GM18507 (cell line): ENCODE measurements at regions not wholly inside any gene's neighbourhood (a gene's known extent, or its start where the extent isn't known, plus 50 kb on each side); places are given as distances from the start of the nearest gene placed in this dataset.

Experiments
- DNase-seq: peaks from one replicate; pipeline ENCODE4 v3.0.0; 2011; ENCODE audit warnings: low read depth; ENCODE audit not compliant: insufficient read length; ENCODE audit errors: extremely low spot score
- FAIRE-seq: peaks from 2 replicates; lab custom pipeline; 2011; peaks lifted over from hg19 to GRCh38; lab: Jason Lieb, UNC

GRCh38 chr9:135247227-135247930 is 159.9 kb downstream of the OLFM1 start:
- DNase-seq (no peak), FAIRE-seq (no peak)

GRCh38 chr9:135248111-135248510 is 160.6 kb downstream of the OLFM1 start:
- FAIRE-seq, result no peak
- DNase-seq, result no peak

- FAIRE-seq, result no peak
- DNase-seq, result no peak
These were observed 161.3 kb downstream of the OLFM1 start for GRCh38 chr9:135248721-135249120.

GRCh38 chr9:135249191-135249590 is 161.7 kb downstream of the OLFM1 start:
- FAIRE-seq (no peak), DNase-seq (no peak)

GRCh38 chr9:135249711-135250110 is 162.2 kb downstream of the OLFM1 start:
- DNase-seq, result no peak
- no peak for FAIRE-seq

GRCh38 chr9:135251331-135251761 is 163.9 kb downstream of the OLFM1 start:
- DNase-seq (no peak), FAIRE-seq (no peak)

- FAIRE-seq (no peak), DNase-seq (no peak)
These were observed 164.7 kb downstream of the OLFM1 start for GRCh38 chr9:135251996-135252760.

- no peak for FAIRE-seq
- DNase-seq, result no peak
These were observed 165.5 kb downstream of the OLFM1 start for GRCh38 chr9:135252980-135253304.

- DNase-seq, result no peak
- FAIRE-seq, result no peak
These were observed 166.0 kb downstream of the OLFM1 start for GRCh38 chr9:135253305-135254004.

GRCh38 chr9:135254176-135255032 is 166.9 kb downstream of the OLFM1 start:
- FAIRE-seq, result no peak
- DNase-seq, result no peak

- DNase-seq (no peak), FAIRE-seq (no peak)
These were observed 167.8 kb downstream of the OLFM1 start for GRCh38 chr9:135255033-135255840.

GRCh38 chr9:135255841-135256580 is 168.5 kb downstream of the OLFM1 start:
- FAIRE-seq (no peak), DNase-seq (no peak)

GRCh38 chr9:135256581-135257354 is 169.3 kb downstream of the OLFM1 start:
- no peak for FAIRE-seq

GRCh38 chr9:135258461-135258860 is 171.0 kb downstream of the OLFM1 start:
- no peak for DNase-seq
- no peak for FAIRE-seq

More at GRCh38 chr9:135256581-135257354, 169.3 kb downstream of the OLFM1 start:
- DNase-seq, result no peak

- DNase-seq, result no peak
- no peak for FAIRE-seq
These were observed 171.8 kb downstream of the OLFM1 start for GRCh38 chr9:135259273-135259672.

- no peak for DNase-seq
- no peak for FAIRE-seq
These were observed 173.0 kb downstream of the OLFM1 start for GRCh38 chr9:135260221-135261180.
